CD14-positive monocyte (primary cell): ENCODE measurements at regions not wholly inside any gene's neighbourhood (a gene's known extent, or its start where the extent isn't known, plus 50 kb on each side); places are given as distances from the start of the nearest gene placed in this dataset.

Experiments used
- DNase-seq, 3 donors: peaks; one replicate each; pipeline ENCODE4 v3.0.0-alpha.2; 2011 to 2022
- H2AFZ ChIP-seq: 2 replicates; pipeline ENCODE4 v1.6.0; 2012; ENCODE audit warnings: mild to moderate bottlenecking, low read depth, low read length, inconsistent platforms; ENCODE audit not compliant: insufficient read depth, poor library complexity, severe bottlenecking
- H3K27ac ChIP-seq, 2 donors: 1 replicate in 1 of 2; 2 replicates in 1 of 2; pipeline ENCODE4 v1.5.1; 2012 to 2013; ENCODE audit warnings: low read length in 2 of 2, control low read depth in 1 of 2, inconsistent platforms in 1 of 2, low read depth in 1 of 2, mild to moderate bottlenecking in 1 of 2
- H3K27me3 ChIP-seq, 2 donors: one replicate each; pipeline versions ENCODE4 v1.6.0 to v1.6.1; 2011 to 2013; ENCODE audit warnings: low read length in 2 of 2; ENCODE audit not compliant: control insufficient read depth in 2 of 2, insufficient read depth in 2 of 2
- H3K36me3 ChIP-seq, 2 donors: replicated peaks in 1 of 2; 1 replicate in 1 of 2; 2 replicates in 1 of 2; pipeline versions ENCODE4 v1.5.1 to v1.6.1; 2012 to 2013; ENCODE audit warnings: low read length in 2 of 2, control low read depth in 1 of 2, inconsistent platforms in 1 of 2, mild to moderate bottlenecking in 1 of 2; ENCODE audit not compliant: insufficient read depth in 2 of 2, control insufficient read depth in 1 of 2
- H3K4me1 ChIP-seq, 2 donors: 1 replicate in 1 of 2; 2 replicates in 1 of 2; pipeline versions ENCODE4 v1.5.1 to v1.6.1; 2012 to 2013; ENCODE audit warnings: low read length in 2 of 2, control low read depth in 1 of 2, inconsistent platforms in 1 of 2, mild to moderate bottlenecking in 1 of 2, moderate library complexity in 1 of 2; ENCODE audit not compliant: insufficient read depth in 2 of 2, control insufficient read depth in 1 of 2
- H3K4me2 ChIP-seq: replicated peaks from 2 replicates; pipeline ENCODE3; 2012; ENCODE audit warnings: low read length, moderate library complexity, mild to moderate bottlenecking; ENCODE audit not compliant: poor library complexity, severe bottlenecking; ENCODE audit errors: extremely low read depth
- H3K4me3 ChIP-seq, 3 experiments: fragments of 200-600 bp in 1 of 3; sonication (generic) in 1 of 3; replicated peaks in 1 of 3; 1 replicate in 2 of 3; 2 replicates in 1 of 3; pipeline ENCODE4 v1.5.1; 2011 to 2013; ENCODE audit warnings: low read length in 3 of 3, mild to moderate bottlenecking in 3 of 3, control low read depth in 2 of 3, low read depth in 2 of 3, inconsistent platforms in 1 of 3, moderate library complexity in 1 of 3
- H3K79me2 ChIP-seq: 2 replicates; pipeline ENCODE4 v1.6.0; 2012; ENCODE audit warnings: mild to moderate bottlenecking, control low read depth, inconsistent platforms, low read length, moderate library complexity; ENCODE audit not compliant: insufficient read depth
- H3K9ac ChIP-seq: 2 replicates; pipeline ENCODE4 v1.6.0; 2017; ENCODE audit warnings: low read length, mild to moderate bottlenecking; ENCODE audit not compliant: insufficient read depth, poor library complexity, severe bottlenecking
- H3K9me3 ChIP-seq, 2 donors: replicated peaks in 1 of 2; 1 replicate in 1 of 2; 2 replicates in 1 of 2; pipeline versions ENCODE4 v1.5.1 to v1.6.1; 2012 to 2013; ENCODE audit warnings: low read length in 2 of 2, control low read depth in 1 of 2; ENCODE audit not compliant: control insufficient read depth in 1 of 2, insufficient read depth in 1 of 2
- H4K20me1 ChIP-seq: 2 replicates; pipeline ENCODE4 v1.6.0; 2012; ENCODE audit warnings: mild to moderate bottlenecking, low read length, control low read depth, moderate library complexity; ENCODE audit not compliant: insufficient read depth
- H3K27ac Mint-ChIP-seq, 7 donors: one replicate each; pipeline ENCODE4 v1.8.0; 2020; ENCODE audit warnings: mild to moderate bottlenecking in 7 of 7, mixed read lengths in 7 of 7, moderate library complexity in 6 of 7, inconsistent platforms in 2 of 7
- H3K27me3 Mint-ChIP-seq, 3 donors: one replicate each; pipeline ENCODE4 v1.8.0; 2021 to 2022; ENCODE audit warnings: low read depth in 3 of 3, mild to moderate bottlenecking in 3 of 3, mixed read lengths in 3 of 3, moderate library complexity in 3 of 3, inconsistent platforms in 1 of 3
- H3K36me3 Mint-ChIP-seq, 2 donors: one replicate each; pipeline ENCODE4 v1.8.0; 2020; ENCODE audit warnings: mixed read lengths in 2 of 2, inconsistent platforms in 1 of 2, mild to moderate bottlenecking in 1 of 2
- H3K4me1 Mint-ChIP-seq: one replicate; pipeline ENCODE4 v1.8.0; 2020; ENCODE audit warnings: mild to moderate bottlenecking, mixed read lengths
- H3K4me3 Mint-ChIP-seq, 2 donors: one replicate each; pipeline ENCODE4 v1.8.0; 2020; ENCODE audit warnings: mild to moderate bottlenecking in 2 of 2, mixed read lengths in 2 of 2, moderate library complexity in 1 of 2
- H3K9me3 Mint-ChIP-seq, 7 donors: one replicate each; pipeline ENCODE4 v1.8.0; 2020 to 2022; ENCODE audit warnings: mixed read lengths in 7 of 7, mild to moderate bottlenecking in 6 of 7, moderate library complexity in 6 of 7, inconsistent platforms in 2 of 7
- CTCF ChIP-seq: fragments of 200-600 bp; IDR thresholded peaks from one replicate; pipeline ENCODE4 v1.8.0; 2022; ENCODE audit warnings: antibody characterized with exemption, mild to moderate bottlenecking
- WGBS: methylation state at CpG from one replicate; pipeline ENCODE4 v1.1.5; 2013; ENCODE audit warnings: missing lambda C conversion rate; ENCODE audit not compliant: insufficient coverage; 5-methylcytosine and 5-hydroxymethylcytosine counted together
- intact Hi-C, 2 donors: fragments of 100-400 bp; cut with micrococcal nuclease; formaldehyde crosslinking; loops; one replicate each; pipeline versions ENCODE4 v1.15.0 to v1.15.1; 2023

DNA sequence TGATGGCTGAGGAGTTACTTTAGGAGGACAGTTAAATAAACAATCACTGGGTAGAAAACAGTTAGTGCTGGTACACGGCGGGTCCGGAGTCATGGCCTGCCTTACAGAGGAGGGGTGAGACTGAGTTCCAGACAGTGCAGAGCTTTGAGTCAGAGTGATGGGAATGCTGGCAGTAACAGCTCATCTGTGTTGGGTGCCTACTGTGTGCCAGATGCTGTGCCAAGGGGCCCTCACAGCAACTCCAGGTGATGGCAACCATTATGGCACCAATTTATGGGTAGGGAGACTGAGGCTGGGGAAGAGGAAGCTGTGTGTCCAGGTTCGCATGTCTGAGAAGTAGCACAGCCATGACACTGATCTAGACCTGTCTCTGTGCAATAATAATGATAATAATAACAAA, 132.6 kb downstream of the CEBPB start:
- intact Hi-C loops: no loop called here
- no peak overlapping the region for H3K27ac ChIP-seq
- H3K9ac ChIP-seq: no peak overlapping the region
- no peaks in the 10 kb centered on the region for H4K20me1 ChIP-seq
- Mint-ChIP-seq H3K9me3 (no peaks in the 10 kb centered on the region), H3K4me1 (peaks cover 31% of the 10 kb centered on the region), H3K36me3 (peaks cover 0 to 4% of the 10 kb centered on the region in 2 donors), H3K4me3 (no peak overlapping the region), H3K27ac (peak overlapping the region in 1 of 7 donors; percentile 8), H3K27me3 (peaks cover 0 to 3% (median 1%) of the 10 kb centered on the region in 3 donors)
- no peaks in the 10 kb centered on the region for H3K36me3 ChIP-seq
- DNase-seq: no peak
- no peaks in the 10 kb centered on the region for H3K27me3 ChIP-seq
- no peak overlapping the region for H3K4me2 ChIP-seq
- 96% methylated on average over 3 of the region's 4 CpGs for WGBS
- no peak for TF ChIP-seq CTCF
- H3K79me2 ChIP-seq: no peaks in the 10 kb centered on the region
- H2AFZ ChIP-seq: no peak overlapping the region
- no peaks in the 10 kb centered on the region for H3K9me3 ChIP-seq
- no peak overlapping the region for H3K4me3 ChIP-seq
- peaks cover 22 to 36% of the 10 kb centered on the region in 2 donors for H3K4me1 ChIP-seq

GRCh38 chr20:50323777-50324775, 133.4 kb downstream of the CEBPB start:
- H3K4me3 Mint-ChIP-seq: peak overlapping the region in 1 of 2 donors; percentile 51
- H3K36me3 Mint-ChIP-seq: peaks cover 0 to 4% of the 10 kb centered on the region in 2 donors
- peak overlapping the region in 6 of 7 donors; percentile 20 to 83 (median 27) for H3K27ac Mint-ChIP-seq
- peaks cover 0 to 3% (median 1%) of the 10 kb centered on the region in 3 donors for H3K27me3 Mint-ChIP-seq
- WGBS: 0% methylated on average over 1 of the region's 5 CpGs
- H4K20me1 ChIP-seq: no peaks in the 10 kb centered on the region
- no peaks in the 10 kb centered on the region for H3K9me3 Mint-ChIP-seq
- H2AFZ ChIP-seq: no peak overlapping the region
- no peak overlapping the region for H3K4me3 ChIP-seq
- H3K79me2 ChIP-seq: no peaks in the 10 kb centered on the region
- peak overlapping the region in 1 of 2 donors; percentile 15 for H3K27ac ChIP-seq
- no peaks in the 10 kb centered on the region for H3K36me3 ChIP-seq
- no peak for TF ChIP-seq CTCF
- no peak overlapping the region for H3K9ac ChIP-seq
- H3K27me3 ChIP-seq: no peaks in the 10 kb centered on the region
- H3K4me1 ChIP-seq: peaks cover 17 to 27% of the 10 kb centered on the region in 2 donors
- intact Hi-C loops: no loop called here
- peaks cover 23% of the 10 kb centered on the region for H3K4me1 Mint-ChIP-seq
- no peak for DNase-seq
- peak overlapping the region; percentile 27 for H3K4me2 ChIP-seq
- no peaks in the 10 kb centered on the region for H3K9me3 ChIP-seq
